Stimulated activated naive CD4-positive, alpha-beta T cell (primary cell): ENCODE measurements at regions not wholly inside any gene's neighbourhood (a gene's known extent, or its start where the extent isn't known, plus 50 kb on each side); places are given as distances from the start of the nearest gene placed in this dataset.
"Not testable (repeated sequence)": the region's sequence is repeated elsewhere in the genome, so short reads cannot be mapped to it uniquely, and the experiment has no call there.

ENCODE experiments used
- DNase-seq, 6 experiments: peaks; one replicate each; lab custom pipeline; 2025; lab: John Stamatoyannopoulos, UW

GRCh38 chr20:26373066-26373465 lies 676.4 kb upstream of the ZNF337 start:
- not testable (repeated sequence) for DNase-seq

- no peak for DNase-seq
Measured at GRCh38 chr20:26354511-26354910, 657.9 kb upstream of the ZNF337 start.

DNA sequence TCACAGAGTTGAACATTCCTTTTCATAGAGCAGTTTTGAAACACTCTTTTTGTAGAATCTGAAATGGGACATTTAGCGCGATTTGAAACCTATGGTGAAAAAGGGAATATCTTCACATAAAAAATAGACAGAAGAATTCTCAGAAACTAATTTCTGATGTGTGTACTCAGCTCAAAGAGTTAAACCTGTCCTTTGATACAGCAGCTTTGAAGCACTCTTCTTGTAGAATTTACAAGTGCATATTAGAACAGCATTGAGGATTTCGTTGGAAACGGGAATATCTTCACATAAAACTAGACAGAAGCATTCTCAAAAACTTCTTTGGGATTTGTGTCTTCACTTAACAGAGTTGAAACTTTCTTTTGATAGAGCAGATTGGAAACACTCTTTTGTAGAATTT lies 650.7 kb upstream of the ZNF337 start:
- no peak for DNase-seq

GRCh38 chr20:26340460-26341065 lies 643.9 kb upstream of the ZNF337 start:
- peak in 3 of 6 experiments; percentile 46 to 62 (median 62) for DNase-seq

DNA sequence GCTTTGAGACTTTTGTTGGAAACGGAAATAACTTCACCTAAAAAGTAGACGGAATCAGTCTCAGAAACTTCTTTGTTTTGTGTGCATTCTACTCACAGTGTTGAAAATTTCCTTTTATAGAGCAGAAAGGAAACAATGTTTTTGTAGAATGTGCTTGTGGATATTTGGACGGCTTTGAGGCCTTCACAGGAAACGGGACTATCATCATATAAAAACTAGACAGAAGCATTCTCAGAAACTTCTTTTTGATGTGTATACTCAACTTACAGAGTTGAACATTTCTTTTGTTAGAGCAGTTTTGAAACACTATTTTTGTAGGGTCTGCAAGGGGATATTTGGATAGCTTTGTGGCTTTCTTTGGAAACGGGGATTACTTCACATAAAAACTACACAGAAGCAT lies 627.5 kb upstream of the ZNF337 start:
- DNase-seq = peak in 3 of 6 experiments; percentile 10 to 12 (median 11)

GRCh38 chr20:26315054-26315453 lies 618.4 kb upstream of the ZNF337 start:
- DNase-seq = no peak

GRCh38 chr20:26309720-26310119 lies 613.1 kb upstream of the ZNF337 start:
- peak in 1 of 6 experiments; percentile 7 for DNase-seq

DNA sequence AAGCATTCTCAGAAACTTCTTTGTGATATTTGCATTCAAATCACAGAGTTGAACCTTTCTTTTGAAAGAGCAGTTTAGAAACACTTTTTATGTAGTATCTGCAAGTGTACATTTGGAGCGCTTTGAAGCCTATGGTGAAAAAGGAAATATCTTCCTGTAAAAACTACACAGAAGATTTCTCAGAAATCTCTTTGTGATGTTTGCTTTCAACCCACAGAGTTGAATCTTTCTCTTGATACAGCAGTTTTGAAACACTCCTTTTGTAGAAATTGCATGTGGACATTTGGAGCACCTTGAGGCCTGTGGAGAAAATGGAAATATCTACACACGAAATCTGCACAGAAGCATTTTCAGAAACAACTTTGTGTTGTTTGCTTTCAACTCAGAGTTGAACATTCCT lies 612.3 kb upstream of the ZNF337 start:
- peak in 3 of 6 experiments; percentile 35 to 46 (median 42) for DNase-seq

GRCh38 chr20:26295006-26295405 lies 598.4 kb upstream of the ZNF337 start:
- no peak for DNase-seq

GRCh38 chr20:26288379-26289061 lies 591.9 kb upstream of the ZNF337 start:
- DNase-seq = peak in 3 of 6 experiments; percentile 19 to 40 (median 28)

GRCh38 chr20:26279238-26279637 lies 582.6 kb upstream of the ZNF337 start:
- DNase-seq = peak in 3 of 6 experiments; percentile 3 to 31 (median 5)

- no peak for DNase-seq
Measured at GRCh38 chr20:26277339-26277738, 580.7 kb upstream of the ZNF337 start.

- no peak for DNase-seq
Measured at GRCh38 chr20:26276554-26277210, 580.0 kb upstream of the ZNF337 start.

DNA sequence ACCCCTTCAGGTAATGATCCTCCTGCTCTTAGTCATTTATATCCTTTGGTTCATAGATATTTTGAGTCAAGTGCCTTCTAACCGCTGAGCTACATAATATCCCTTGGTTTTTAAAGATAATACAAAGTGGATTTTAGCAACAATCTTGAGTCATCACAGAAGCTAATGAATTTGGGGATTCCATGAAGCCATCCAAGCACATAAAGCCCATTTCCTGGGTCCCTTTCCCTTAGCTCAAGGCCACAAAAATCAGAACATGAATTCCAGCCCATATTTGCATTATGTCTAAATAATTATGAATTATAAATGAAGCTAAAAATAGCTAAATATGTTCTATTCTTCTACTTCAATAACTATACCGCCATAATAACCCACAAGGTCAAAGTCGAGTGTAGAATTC lies 572.1 kb upstream of the ZNF337 start:
- DNase-seq = not testable (repeated sequence)

- DNase-seq = not testable (repeated sequence)
Measured at GRCh38 chr20:26260925-26261324, 564.3 kb upstream of the ZNF337 start.

- peak in 4 of 6 experiments; percentile 8 to 74 (median 46) for DNase-seq
Measured at GRCh38 chr20:26252311-26252975, 555.8 kb upstream of the ZNF337 start.

GRCh38 chr20:26251376-26251775 lies 554.7 kb upstream of the ZNF337 start:
- DNase-seq = not testable (repeated sequence)

DNA sequence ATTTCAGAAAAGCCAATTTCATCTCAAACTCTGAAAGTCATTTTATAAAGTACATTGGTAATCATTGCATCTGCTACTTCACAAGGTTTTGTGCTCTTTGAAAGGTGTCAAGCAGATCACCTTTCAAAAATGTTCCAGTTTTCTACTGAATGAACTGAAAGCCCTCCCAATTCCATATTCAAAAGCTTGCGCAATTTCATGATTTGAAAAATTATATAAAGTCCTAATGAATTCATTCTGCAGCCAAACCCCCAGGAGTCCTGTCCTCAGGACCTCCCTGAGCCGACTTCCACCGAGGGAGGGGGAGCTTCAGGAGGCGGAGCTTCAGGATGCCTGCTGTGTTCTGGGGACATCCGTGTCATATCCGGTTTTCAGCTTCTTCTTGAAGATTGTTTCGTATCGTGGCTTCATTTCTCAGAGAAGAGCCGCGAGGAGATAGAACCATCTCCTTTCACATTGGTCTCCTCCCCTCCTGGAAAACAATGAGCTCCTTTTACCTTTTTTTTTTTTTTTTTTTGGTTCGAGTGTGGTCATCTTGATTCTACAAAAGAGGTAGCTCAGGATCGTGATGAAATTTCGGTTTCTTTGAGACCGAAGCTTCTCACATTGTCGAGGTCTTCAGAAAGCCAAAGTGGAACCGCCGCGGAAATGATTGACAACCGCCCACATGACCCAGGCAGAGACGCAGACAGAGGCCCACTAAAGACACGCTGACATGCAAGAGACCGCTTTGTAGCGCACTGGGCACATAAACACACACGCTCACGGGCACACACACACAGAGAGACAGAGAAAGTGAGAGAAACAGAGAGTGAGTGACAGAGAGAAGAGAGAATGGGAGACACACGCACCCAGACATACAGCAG lies 553.8 kb upstream of the ZNF337 start:
- not testable (repeated sequence) for DNase-seq

- DNase-seq = no peak
Measured at GRCh38 chr20:26243731-26244130, 547.1 kb upstream of the ZNF337 start.

DNA sequence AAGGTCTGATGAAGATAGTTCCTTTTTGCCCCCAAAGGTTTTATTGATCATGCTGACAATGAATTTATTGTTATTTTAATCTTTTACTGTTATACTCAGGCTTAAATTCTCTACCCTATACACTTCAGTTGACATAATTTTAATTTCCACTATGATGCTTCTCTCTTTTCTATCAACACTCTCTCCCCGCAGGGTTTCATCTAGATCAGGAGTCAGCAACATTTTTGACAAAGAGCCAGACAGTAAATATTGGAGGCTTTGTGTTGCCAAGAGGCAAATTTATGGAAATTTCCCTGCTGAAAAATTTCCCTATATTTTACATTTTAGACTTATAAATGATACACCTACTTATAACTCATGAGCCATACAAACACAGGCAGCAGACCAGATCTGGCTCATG lies 524.0 kb upstream of the ZNF337 start:
- DNase-seq = not testable (repeated sequence)

DNA sequence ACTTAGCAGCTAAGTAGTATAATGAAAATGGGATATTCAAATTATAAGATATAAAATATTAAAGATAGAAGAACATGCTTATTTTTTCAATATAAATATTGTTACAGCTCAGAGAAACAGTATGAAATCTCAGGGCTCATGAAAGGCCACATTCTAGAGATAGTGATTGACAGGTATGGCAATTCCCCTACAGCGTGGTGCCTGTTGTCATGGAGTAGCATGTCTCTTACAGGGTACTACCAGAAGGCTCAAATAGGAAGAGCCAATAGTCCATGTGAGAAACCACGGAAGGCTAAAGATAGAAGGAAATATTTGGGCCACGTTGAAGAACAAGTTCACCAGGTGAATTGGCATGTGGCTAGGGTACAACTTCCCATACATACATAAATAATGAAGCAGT lies 522.9 kb upstream of the ZNF337 start:
- not testable (repeated sequence) for DNase-seq
